GM21390 (cell line): ENCODE measurements at regions not wholly inside any gene's neighbourhood (a gene's known extent, or its start where the extent isn't known, plus 50 kb on each side); places are given as distances from the start of the nearest gene placed in this dataset.

ENCODE experiments used
- ATAC-seq: cut with Tn5 transposase; IDR thresholded peaks from one replicate; pipeline ENCODE4 v1.9.1; 2021; ENCODE audit not compliant: unreplicated experiment

GRCh38 chr6:4308364-4308763 is 173.0 kb upstream of the ECI2 start:
- ATAC-seq: no peak

DNA sequence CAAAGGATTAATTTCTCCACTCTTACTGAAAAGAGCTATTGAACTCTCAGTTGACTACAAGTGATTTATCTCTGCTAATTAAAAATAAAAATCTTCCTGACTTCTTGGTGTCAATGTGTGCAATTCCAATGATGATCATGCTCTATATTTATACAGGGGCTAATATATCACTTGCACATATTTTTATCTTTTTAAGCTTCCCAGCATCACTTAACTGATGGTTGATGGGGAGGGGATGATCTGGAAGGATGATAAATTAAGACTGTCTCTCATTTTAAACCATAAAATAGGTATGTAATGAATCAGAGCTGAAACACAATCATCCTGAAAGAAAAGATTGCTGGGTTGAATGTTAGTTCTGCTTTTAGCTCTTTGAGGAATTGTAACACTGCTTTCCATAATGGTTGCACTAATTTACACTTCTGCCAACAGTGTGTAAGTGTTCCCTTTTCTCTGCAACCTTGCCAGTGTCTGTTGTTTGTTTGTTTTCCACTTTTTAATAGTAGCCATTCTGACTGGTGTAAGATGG is 169.6 kb upstream of the ECI2 start:
- ATAC-seq: no peak

- ATAC-seq: no peak
Measured at GRCh38 chr6:4303638-4304037, 168.3 kb upstream of the ECI2 start.

GRCh38 chr6:4302524-4302923 is 167.1 kb upstream of the ECI2 start:
- ATAC-seq: no peak

- no peak for ATAC-seq
Measured at GRCh38 chr6:4301871-4302270, 166.5 kb upstream of the ECI2 start.

DNA sequence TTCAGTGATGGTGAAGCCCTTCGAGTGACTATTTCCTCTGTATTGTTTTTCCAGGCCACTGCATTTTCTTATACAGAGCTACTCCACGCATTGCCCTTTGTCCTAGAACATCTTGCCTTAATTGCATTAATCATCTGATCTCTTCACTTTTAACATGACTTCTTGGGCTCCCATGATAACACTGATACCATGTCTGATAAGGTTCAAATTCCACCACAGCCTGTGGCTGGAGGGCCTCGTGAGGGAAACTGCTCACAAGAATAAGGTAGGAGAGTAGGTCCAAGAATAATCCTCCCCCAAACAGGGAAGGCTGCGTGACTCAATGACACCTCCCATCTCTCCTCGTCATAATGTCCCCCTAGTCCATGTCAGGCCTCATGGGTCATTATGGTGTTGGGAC is 165.5 kb upstream of the ECI2 start:
- ATAC-seq: no peak

DNA sequence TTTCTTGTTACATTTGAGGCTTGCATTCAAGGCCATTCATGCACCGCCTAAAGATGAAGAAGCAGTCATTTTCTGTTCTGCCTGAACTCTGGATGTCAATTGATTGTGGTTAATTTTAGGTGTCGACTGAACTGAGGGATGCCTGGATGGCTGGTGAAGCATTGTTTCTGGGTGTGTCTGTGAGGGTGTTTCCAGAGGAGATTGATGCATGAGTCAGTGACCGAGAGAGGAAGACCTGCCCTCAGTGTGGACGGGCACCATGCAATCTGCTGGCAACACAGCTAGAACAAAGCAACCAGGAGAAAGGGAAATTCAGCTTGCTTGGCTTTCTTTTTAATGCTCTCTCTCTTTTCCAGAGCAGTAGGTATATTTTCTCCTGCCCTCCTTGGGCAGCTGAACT is 164.1 kb upstream of the ECI2 start:
- no peak for ATAC-seq

GRCh38 chr6:4297348-4297747 is 162.0 kb upstream of the ECI2 start:
- no peak for ATAC-seq

DNA sequence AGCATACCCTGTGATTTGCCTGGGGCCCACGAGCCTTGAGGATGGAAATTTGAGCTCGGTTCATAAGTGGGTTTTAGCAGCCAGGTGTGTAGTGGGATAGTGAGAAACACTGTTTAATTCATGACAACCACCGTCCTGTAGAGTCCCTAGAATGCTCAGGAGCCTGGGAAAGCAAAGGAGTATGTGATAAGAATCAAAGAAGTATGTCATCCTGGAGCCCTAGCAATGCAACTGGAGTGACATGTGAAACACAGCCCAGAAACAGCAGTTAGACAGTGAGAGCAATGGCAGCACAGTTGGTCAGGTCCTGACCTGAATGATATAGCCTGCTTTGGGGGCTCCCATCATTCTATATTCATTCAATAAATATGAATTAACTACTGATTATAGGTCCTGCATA is 161.2 kb upstream of the ECI2 start:
- ATAC-seq: no peak

DNA sequence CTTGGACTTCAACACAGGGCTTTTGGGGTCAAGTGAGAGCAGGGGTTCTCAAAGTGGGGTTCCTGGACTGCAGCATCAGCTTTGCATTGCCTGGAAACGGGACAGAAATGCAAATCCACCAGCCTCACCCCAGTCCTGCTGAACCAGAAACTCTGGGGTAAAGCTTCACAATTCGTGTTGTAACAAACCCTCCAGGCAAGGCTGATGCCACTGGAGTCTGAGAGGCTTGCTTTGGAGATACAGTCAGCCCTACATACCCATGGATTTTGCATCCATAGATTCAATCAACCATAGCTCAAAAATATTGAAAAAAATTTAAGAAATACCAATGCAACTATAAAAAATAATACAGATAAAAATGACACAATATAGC is 160.4 kb upstream of the ECI2 start:
- ATAC-seq: no peak

- ATAC-seq: no peak
Measured at GRCh38 chr6:4295058-4295782, 159.8 kb upstream of the ECI2 start.

DNA sequence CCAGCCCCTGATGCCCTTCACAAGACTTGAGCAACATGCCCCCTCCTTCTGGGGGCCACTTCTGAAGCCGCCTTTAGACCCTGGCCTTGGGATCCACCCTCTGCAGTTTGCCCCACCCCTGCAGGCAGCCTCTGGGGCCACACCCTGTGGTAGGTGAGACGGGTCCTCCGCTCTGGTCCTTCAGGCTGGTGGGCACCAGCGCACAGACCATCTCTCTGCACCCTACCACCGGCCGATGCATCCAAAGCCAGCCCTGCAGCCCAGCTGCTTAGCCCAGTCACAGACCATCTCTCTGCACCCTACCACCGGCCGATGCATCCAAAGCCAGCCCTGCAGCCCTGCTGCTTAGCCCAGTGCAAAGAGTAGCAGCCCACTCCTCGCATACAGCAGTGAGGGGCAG is 159.3 kb upstream of the ECI2 start:
- no peak for ATAC-seq

DNA sequence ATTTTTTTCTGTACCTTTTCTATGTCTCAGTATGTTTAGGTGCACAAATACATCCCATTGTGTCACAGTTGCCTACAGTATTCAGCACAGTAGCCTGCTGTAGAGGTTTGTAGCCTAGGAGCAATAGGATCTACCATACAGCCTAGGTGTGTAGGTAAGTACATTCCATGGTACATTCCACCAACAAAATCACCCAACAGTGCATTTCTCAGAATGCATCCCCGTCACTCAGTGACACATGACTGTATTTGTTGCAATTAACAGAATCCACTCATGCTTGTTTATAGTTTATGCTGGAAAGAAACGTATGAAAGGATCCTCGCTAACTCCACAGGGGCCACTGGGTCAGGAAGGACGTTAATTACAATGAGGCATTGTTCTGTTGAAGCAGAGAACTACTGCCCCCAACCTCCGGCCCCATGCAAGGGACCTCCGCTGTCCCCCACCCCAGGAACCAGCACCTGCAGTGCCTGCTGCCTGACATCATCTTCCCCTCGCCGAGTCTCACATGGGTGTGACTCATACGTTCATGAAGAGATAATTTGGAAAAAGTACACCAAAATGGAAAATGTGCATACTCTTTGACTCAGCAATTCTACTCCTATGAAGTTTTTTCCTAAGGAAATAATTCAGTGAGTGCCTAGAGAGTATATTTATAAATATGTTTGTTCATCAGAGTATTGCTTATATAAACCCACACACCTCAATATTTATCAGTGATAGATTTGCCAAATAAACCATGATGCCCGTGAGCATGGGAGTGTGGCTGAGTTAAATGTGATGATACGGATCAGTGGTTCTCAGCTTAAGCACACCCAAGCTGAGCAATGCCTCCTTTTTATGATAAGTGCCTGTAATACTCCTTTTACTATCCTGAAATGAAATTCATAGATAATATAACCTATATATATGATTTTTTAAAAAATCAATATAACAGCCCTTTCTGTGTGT is 156.4 kb upstream of the ECI2 start:
- no peak for ATAC-seq

- no peak for ATAC-seq
Measured at GRCh38 chr6:4289770-4290320, 154.5 kb upstream of the ECI2 start.

DNA sequence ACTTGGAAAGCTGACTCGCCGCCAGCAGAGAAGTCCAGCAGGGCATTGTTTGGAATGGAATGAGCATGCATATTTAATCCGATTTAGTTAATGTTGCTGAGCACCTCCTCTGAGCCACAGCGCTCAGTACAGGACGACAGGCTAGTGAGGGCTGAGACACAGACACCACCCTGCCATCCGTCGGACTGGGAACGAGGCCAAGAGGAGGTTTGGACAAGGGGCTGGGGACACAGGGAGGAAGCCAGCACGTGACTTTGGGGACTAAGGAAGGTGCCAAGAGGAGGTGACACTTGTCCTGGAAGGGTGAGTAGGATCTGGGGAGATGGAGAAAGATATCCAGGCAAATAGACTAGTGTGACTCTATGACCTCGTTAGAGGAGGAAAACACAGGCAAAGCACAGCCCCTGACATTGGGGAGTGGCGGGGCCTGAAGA is 152.5 kb upstream of the ECI2 start:
- ATAC-seq: no peak

DNA sequence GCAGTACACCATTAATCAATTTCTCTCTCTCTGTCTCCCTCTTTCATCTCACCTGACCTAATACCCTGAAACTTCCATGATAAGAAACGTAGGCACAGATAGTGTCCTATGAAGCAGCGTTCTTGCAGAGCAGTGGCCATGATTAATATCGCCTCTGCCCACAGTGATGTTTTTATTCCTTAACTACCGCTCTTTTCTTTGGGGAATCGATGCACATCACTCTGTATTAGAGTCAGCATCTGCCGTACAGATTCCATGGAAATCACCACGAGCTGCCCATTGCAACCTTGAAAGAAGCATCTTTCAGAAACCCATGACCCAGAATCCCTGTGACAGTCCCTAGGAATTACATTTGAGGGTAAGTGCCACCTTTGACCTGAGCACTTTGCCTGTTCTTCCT is 152.0 kb upstream of the ECI2 start:
- ATAC-seq: no peak

DNA sequence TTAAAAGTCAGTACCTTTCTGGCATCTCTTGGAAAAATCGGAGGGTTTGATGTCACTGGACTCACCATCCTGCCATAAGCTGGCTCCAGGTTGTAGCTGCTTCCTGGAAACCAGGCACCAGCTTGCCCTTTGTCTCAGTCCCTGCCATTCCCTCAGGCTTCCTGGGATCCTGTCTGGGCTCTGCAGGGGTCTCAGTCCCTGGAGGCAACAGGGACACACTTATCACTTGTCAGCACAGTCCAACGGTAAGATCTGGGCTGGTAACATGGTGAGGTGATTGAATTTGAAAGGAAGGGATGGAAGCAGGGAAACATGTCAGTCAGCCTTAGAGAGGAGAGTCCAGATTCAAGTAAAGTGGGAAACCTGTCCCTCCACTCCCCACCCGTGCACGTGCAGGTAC is 147.6 kb upstream of the ECI2 start:
- ATAC-seq: no peak

GRCh38 chr6:4281341-4282293 is 146.2 kb upstream of the ECI2 start:
- peak; percentile 95 for ATAC-seq

- no peak for ATAC-seq
Measured at GRCh38 chr6:4280707-4281106, 145.3 kb upstream of the ECI2 start.

DNA sequence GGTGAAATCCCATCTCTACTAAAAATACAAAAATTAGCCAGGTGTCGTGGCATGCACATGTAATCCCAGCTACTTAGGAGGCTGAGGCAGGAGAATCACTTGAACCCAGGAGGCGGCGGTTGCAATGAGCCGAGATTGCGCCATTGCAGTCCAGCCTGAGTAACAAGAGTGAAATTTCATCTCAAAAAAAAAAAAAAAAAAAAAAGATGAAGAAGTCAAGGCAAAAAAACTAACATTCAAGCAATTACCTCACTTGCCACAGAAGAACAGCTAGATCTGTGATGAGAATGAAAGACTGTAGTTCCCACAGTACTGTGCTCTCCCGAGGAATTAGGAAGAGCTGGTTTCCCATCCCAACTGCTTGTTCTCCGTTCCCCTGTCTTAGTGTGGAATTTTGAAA is 144.7 kb upstream of the ECI2 start:
- ATAC-seq: no peak
